HCT116 (cell line): ENCODE measurements at regions not wholly inside any gene's neighbourhood (a gene's known extent, or its start where the extent isn't known, plus 50 kb on each side); places are given as distances from the start of the nearest gene placed in this dataset.

Source experiments
- ELF1 ChIP-seq: IDR thresholded peaks from 2 replicates; pipeline ENCODE4 v1.6.1; 2012; ENCODE audit warnings: low read depth, borderline replicate concordance
- EZH2 ChIP-seq: fragments of 200-600 bp; sonication (generic); IDR thresholded peaks from 2 replicates; pipeline ENCODE4 v1.6.1; 2017; ENCODE audit warnings: antibody characterized with exemption, mixed run types
- EZH2phosphoT487 ChIP-seq: fragments of 200-600 bp; IDR thresholded peaks from 2 replicates; pipeline ENCODE4 v1.6.1; 2018; ENCODE audit warnings: antibody characterized with exemption, borderline replicate concordance
- POLR2AphosphoS5 ChIP-seq: IDR thresholded peaks from 2 replicates; pipeline ENCODE4 v1.6.1; 2011; ENCODE audit warnings: mild to moderate bottlenecking, low read depth, low read length, moderate library complexity
- TF ChIP-seq, protein P1 (sequence below), 3 experiments: fragments of 200-600 bp in 1 of 3; sonication (generic) in 1 of 3; IDR thresholded peaks in 2 of 3; conservative IDR thresholded peaks in 1 of 3; 2 replicates each; pipeline ENCODE4 v1.5.1; 2012 to 2017; ENCODE audit warnings: low read depth in 2 of 3, low read length in 2 of 3, antibody characterized with exemption in 1 of 3, borderline replicate concordance in 1 of 3, control low read depth in 1 of 3, mild to moderate bottlenecking in 1 of 3, mixed read lengths in 1 of 3, mixed run types in 1 of 3, moderate library complexity in 1 of 3; ENCODE audit not compliant: insufficient read depth in 1 of 3

DNA sequence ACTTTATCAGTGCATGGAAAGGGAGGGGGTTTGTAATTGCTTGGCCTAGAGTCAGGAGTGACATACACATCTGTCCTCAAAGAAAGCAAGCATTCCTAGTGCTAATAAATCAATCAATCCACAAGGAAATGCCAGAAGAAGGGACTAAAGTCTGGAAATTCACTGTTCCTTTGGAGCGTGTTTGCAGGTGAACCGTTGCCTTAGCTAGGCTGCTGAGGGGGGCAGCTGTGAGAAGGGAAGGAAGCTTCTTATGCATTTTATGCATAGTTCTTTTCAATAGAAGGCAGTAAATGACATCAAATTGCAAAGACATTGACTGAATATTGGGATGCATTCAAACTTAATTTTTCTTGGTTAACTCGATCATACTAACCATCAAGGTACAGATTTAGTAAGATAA is 1092.5 kb upstream of the SEMA6A start:
- TF ChIP-seq POLR2AphosphoS5 (no peak), EZH2 (no peak), EZH2phosphoT487 (no peak), ELF1 (no peak)
- TF ChIP-seq, protein P1, sequence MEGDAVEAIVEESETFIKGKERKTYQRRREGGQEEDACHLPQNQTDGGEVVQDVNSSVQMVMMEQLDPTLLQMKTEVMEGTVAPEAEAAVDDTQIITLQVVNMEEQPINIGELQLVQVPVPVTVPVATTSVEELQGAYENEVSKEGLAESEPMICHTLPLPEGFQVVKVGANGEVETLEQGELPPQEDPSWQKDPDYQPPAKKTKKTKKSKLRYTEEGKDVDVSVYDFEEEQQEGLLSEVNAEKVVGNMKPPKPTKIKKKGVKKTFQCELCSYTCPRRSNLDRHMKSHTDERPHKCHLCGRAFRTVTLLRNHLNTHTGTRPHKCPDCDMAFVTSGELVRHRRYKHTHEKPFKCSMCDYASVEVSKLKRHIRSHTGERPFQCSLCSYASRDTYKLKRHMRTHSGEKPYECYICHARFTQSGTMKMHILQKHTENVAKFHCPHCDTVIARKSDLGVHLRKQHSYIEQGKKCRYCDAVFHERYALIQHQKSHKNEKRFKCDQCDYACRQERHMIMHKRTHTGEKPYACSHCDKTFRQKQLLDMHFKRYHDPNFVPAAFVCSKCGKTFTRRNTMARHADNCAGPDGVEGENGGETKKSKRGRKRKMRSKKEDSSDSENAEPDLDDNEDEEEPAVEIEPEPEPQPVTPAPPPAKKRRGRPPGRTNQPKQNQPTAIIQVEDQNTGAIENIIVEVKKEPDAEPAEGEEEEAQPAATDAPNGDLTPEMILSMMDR (IDR thresholded peaks at IDR 0.05 in 2 of 3, conservative IDR thresholded peaks at IDR 0.05 in 1 of 3; ENCODE audit: borderline replicate concordance in 1 of 3, insufficient read depth in 1 of 3, low read depth in 2 of 3, low read length in 2 of 3): no peak
